Tibial nerve (tissue), 4 donors: ENCODE measurements at regions not wholly inside any gene's neighbourhood (a gene's known extent, or its start where the extent isn't known, plus 50 kb on each side); places are given as distances from the start of the nearest gene placed in this dataset.

Experiments
- DNase-seq, 2 donors: peaks; one replicate each; pipeline ENCODE4 v3.0.0-alpha.2; 2019; ENCODE audit warnings: low spot score in 2 of 2
- H3K27ac ChIP-seq, 4 donors: fragments of 200-600 bp; sonication (generic) in 3 of 4; one replicate each; pipeline ENCODE4 v1.5.1; 2017 to 2019; ENCODE audit warnings: mild to moderate bottlenecking in 1 of 4
- H3K27me3 ChIP-seq, 2 donors: fragments of 200-600 bp; sonication (generic) in 1 of 2; one replicate each; pipeline versions ENCODE4 v1.5.1 to v1.6.0; 2017 to 2019
- H3K36me3 ChIP-seq, 3 donors: fragments of 200-600 bp; sonication (generic); one replicate each; pipeline ENCODE4 v1.5.1; 2018 to 2019
- H3K4me1 ChIP-seq, 4 donors: fragments of 200-600 bp; sonication (generic) in 3 of 4; one replicate each; pipeline ENCODE4 v1.5.1; 2017 to 2019
- H3K4me3 ChIP-seq, 4 donors: fragments of 200-600 bp; sonication (generic) in 3 of 4; one replicate each; pipeline ENCODE4 v1.5.1; 2017 to 2019; ENCODE audit warnings: mild to moderate bottlenecking in 1 of 4, moderate library complexity in 1 of 4
- H3K9me3 ChIP-seq, 4 donors: fragments of 200-600 bp; sonication (generic) in 3 of 4; one replicate each; pipeline ENCODE4 v1.5.1; 2017 to 2019
- CTCF ChIP-seq, 5 experiments: fragments of 200-600 bp in 3 of 5; fragments of 450-650 bp in 2 of 5; sonication (generic) in 3 of 5; IDR thresholded peaks; one replicate each; pipeline ENCODE4 v1.5.1; 2016 to 2019; ENCODE audit warnings: antibody characterized with exemption in 5 of 5, mild to moderate bottlenecking in 3 of 5, moderate library complexity in 2 of 5
- EP300 ChIP-seq, 2 donors: sonication (generic); formaldehyde crosslinking; IDR thresholded peaks; one replicate each; pipeline ENCODE4 v1.6.1; 2017; ENCODE audit warnings: antibody characterized with exemption in 2 of 2, mild to moderate bottlenecking in 1 of 2
- POLR2A ChIP-seq, 2 donors: fragments of 450-650 bp; IDR thresholded peaks; one replicate each; pipeline ENCODE4 v1.6.1; 2017; ENCODE audit warnings: antibody characterized with exemption in 2 of 2, mild to moderate bottlenecking in 2 of 2, moderate library complexity in 2 of 2
- WGBS, 2 donors: methylation state at CpG; one replicate each; pipeline ENCODE4 v1.1.5; 2018; 5-methylcytosine and 5-hydroxymethylcytosine counted together

GRCh38 chr1:182278144-182279054 is 113.2 kb downstream of the GLUL start:
- no peak for TF ChIP-seq POLR2A (IDR thresholded peaks at IDR 0.05)
- no peak for TF ChIP-seq CTCF (IDR thresholded peaks at IDR 0.05)
- TF ChIP-seq EP300 (IDR thresholded peaks at IDR 0.05): no peak
- 59 to 61% methylated on average over 7 of the region's 7 CpGs for WGBS, 2 donors
- H3K36me3 ChIP-seq: no peaks in the 10 kb centered on the region
- no peaks in the 10 kb centered on the region for H3K9me3 ChIP-seq
- no peak overlapping the region for H3K4me3 ChIP-seq
- H3K27me3 ChIP-seq: no peaks in the 10 kb centered on the region
- peak overlapping the region; percentile 57 to 93 (median 88) for H3K27ac ChIP-seq
- DNase-seq: no peak
- peaks cover 0 to 38% (median 27%) of the 10 kb centered on the region in 4 donors for H3K4me1 ChIP-seq

GRCh38 chr1:182275271-182275670 is 116.3 kb downstream of the GLUL start:
- no peaks in the 10 kb centered on the region for H3K9me3 ChIP-seq
- no peaks in the 10 kb centered on the region for H3K27me3 ChIP-seq
- no peak for DNase-seq
- H3K36me3 ChIP-seq: no peaks in the 10 kb centered on the region
- H3K27ac ChIP-seq: no peak overlapping the region
- no peak overlapping the region for H3K4me3 ChIP-seq
- 78 to 80% methylated on average over 4 of the region's 4 CpGs for WGBS, 2 donors
- TF ChIP-seq EP300 (IDR thresholded peaks at IDR 0.05) (no peak), CTCF (IDR thresholded peaks at IDR 0.05) (no peak), POLR2A (IDR thresholded peaks at IDR 0.05) (no peak)
- peaks cover 0 to 31% (median 16%) of the 10 kb centered on the region in 4 donors for H3K4me1 ChIP-seq

- no peak for DNase-seq
- Histone ChIP-seq H3K27me3 (no peaks in the 10 kb centered on the region), H3K36me3 (no peaks in the 10 kb centered on the region), H3K27ac (no peak overlapping the region), H3K4me1 (peaks cover 0 to 24% (median 11%) of the 10 kb centered on the region in 4 donors), H3K4me3 (no peak overlapping the region), H3K9me3 (no peaks in the 10 kb centered on the region)
- TF ChIP-seq CTCF (IDR thresholded peaks at IDR 0.05) (no peak), POLR2A (IDR thresholded peaks at IDR 0.05) (no peak), EP300 (IDR thresholded peaks at IDR 0.05) (no peak)
- 87 to 90% methylated on average over 6 of the region's 6 CpGs for WGBS, 2 donors
Observed at GRCh38 chr1:182274618-182275017, 117.0 kb downstream of the GLUL start.

GRCh38 chr1:182270731-182271130 is 120.9 kb downstream of the GLUL start:
- TF ChIP-seq EP300 (IDR thresholded peaks at IDR 0.05) (no peak), POLR2A (IDR thresholded peaks at IDR 0.05) (no peak), CTCF (IDR thresholded peaks at IDR 0.05) (no peak)
- 67 to 73% methylated on average over 1 of the region's 1 CpG for WGBS, 2 donors

GRCh38 chr1:182269097-182269496 is 122.5 kb downstream of the GLUL start:
- Histone ChIP-seq H3K9me3 (no peaks in the 10 kb centered on the region), H3K4me1 (peaks cover 0 to 6% (median 0%) of the 10 kb centered on the region in 4 donors), H3K27me3 (no peaks in the 10 kb centered on the region), H3K27ac (no peak overlapping the region), H3K36me3 (no peaks in the 10 kb centered on the region), H3K4me3 (no peak overlapping the region)
- no peak for DNase-seq
- WGBS, 2 donors: 93 to 94% methylated on average over 3 of the region's 3 CpGs
- TF ChIP-seq EP300 (IDR thresholded peaks at IDR 0.05): no peak
- TF ChIP-seq CTCF (IDR thresholded peaks at IDR 0.05): no peak
- TF ChIP-seq POLR2A (IDR thresholded peaks at IDR 0.05): no peak

More at GRCh38 chr1:182270731-182271130, 120.9 kb downstream of the GLUL start:
- H3K27me3 ChIP-seq: no peaks in the 10 kb centered on the region
- H3K4me1 ChIP-seq: peaks cover 0 to 6% (median 0%) of the 10 kb centered on the region in 4 donors
- H3K27ac ChIP-seq: no peak overlapping the region
- H3K9me3 ChIP-seq: no peaks in the 10 kb centered on the region
- H3K4me3 ChIP-seq: no peak overlapping the region
- DNase-seq: no peak
- no peaks in the 10 kb centered on the region for H3K36me3 ChIP-seq
